K562 (cell line): ENCODE measurements at regions not wholly inside any gene's neighbourhood (a gene's known extent, or its start where the extent isn't known, plus 50 kb on each side); places are given as distances from the start of the nearest gene placed in this dataset.

Source experiments
- ATAC-seq: fragments of 200-7000 bp; cut with Tn5 transposase; 3 replicates; pipeline ENCODE4 v1.9.1; 2020; ENCODE audit warnings: moderate library complexity
- BruUV-seq: library from RNA; stranded (reverse); fragments of 400-500 nt; replicated peaks from 2 replicates; lab custom pipeline; 2021; lab: Mats Ljungman, UMichigan
- CTCF ChIA-PET: fragments of 300-600 bp; formaldehyde crosslinking; extraction: SDS; loops from one replicate; lab custom pipeline; 2021; ENCODE audit warnings: low intra/inter-chr PET ratio; lab: Yijun Ruan, JAX
- POLR2A ChIA-PET: fragments of 300-600, 350-650 bp; sonication (Branson Sonifier 250); formaldehyde crosslinking; extraction: SDS; loops from one replicate; lab custom pipeline; 2021; ENCODE audit warnings: antibody characterized with exemption, inconsistent platforms; lab: Yijun Ruan, JAX
- DNase-seq, 4 experiments: peaks; one replicate each; pipeline versions ENCODE4 v3.0.0 to v3.0.0-alpha.2; 2011 to 2018; ENCODE audit warnings: low spot score in 3 of 4, mixed read lengths in 3 of 4; ENCODE audit errors: extremely low read depth in 1 of 4
- FAIRE-seq: peaks from 2 replicates; lab custom pipeline; 2011; peaks lifted over from hg19 to GRCh38; lab: Jason Lieb, UNC
- H2AFZ ChIP-seq: 2 replicates; pipeline ENCODE4 v1.6.0; 2011; ENCODE audit warnings: low read depth, low read length, control low read depth, inconsistent platforms
- H3K27ac ChIP-seq: fragments of 200-600 bp; 3 replicates; pipeline ENCODE4 v1.8.0; 2011; ENCODE audit warnings: low read depth, mild to moderate bottlenecking, control low read depth, inconsistent platforms, low read length, moderate library complexity, mixed read lengths; ENCODE audit errors: extremely low read depth
- H3K27me3 ChIP-seq, 2 experiments: fragments of 300-600 bp in 1 of 2; 2 replicates in 1 of 2; 3 replicates in 1 of 2; pipeline versions ENCODE4 v1.6.0 to v1.8.0; 2011; ENCODE audit warnings: inconsistent platforms in 2 of 2, low read length in 2 of 2, mild to moderate bottlenecking in 1 of 2, mixed read lengths in 1 of 2, moderate library complexity in 1 of 2; ENCODE audit not compliant: control insufficient read depth in 2 of 2, insufficient read depth in 2 of 2
- H3K36me3 ChIP-seq: fragments of 300-600 bp; 3 replicates; pipeline ENCODE4 v1.8.0; 2011; ENCODE audit warnings: mild to moderate bottlenecking, low read length, inconsistent platforms; ENCODE audit not compliant: control insufficient read depth, insufficient read depth
- H3K4me1 ChIP-seq, 2 experiments: fragments of 200-600 bp in 1 of 2; replicated peaks in 1 of 2; 2 replicates in 1 of 2; 3 replicates in 1 of 2; pipeline versions ENCODE4 v1.5.1 to v1.8.0; 2011; ENCODE audit warnings: inconsistent platforms in 2 of 2, low read length in 2 of 2, mild to moderate bottlenecking in 1 of 2, mixed read lengths in 1 of 2, moderate library complexity in 1 of 2; ENCODE audit not compliant: control insufficient read depth in 2 of 2, insufficient read depth in 2 of 2
- H3K4me2 ChIP-seq: 2 replicates; pipeline ENCODE4 v1.6.1; 2011; ENCODE audit warnings: low read length, control low read depth, inconsistent platforms, mixed read lengths; ENCODE audit not compliant: insufficient read depth
- H3K4me3 ChIP-seq: fragments of 200-600 bp; sonication (generic), shearing (Covaris generic); 2 replicates; pipeline ENCODE4 v1.5.1; 2016; ENCODE audit warnings: control low read depth, inconsistent platforms
- H3K79me2 ChIP-seq: fragments of 200-600 bp; 3 replicates; pipeline ENCODE4 v1.8.0; 2011; ENCODE audit warnings: low read length, inconsistent platforms; ENCODE audit not compliant: control insufficient read depth, insufficient read depth
- H3K9ac ChIP-seq, 2 experiments: 2 replicates each; pipeline versions ENCODE4 v1.6.0 to v1.6.1; 2011; ENCODE audit warnings: low read depth in 2 of 2, low read length in 2 of 2, control low read depth in 1 of 2, inconsistent platforms in 1 of 2, mild to moderate bottlenecking in 1 of 2, mixed read lengths in 1 of 2; ENCODE audit not compliant: insufficient read depth in 1 of 2
- H3K9me1 ChIP-seq: one replicate; pipeline ENCODE4 v1.6.0; 2011; ENCODE audit warnings: inconsistent platforms, mild to moderate bottlenecking, low read length, moderate library complexity; ENCODE audit not compliant: control insufficient read depth, insufficient read depth
- H3K9me3 ChIP-seq: replicated peaks from 2 replicates; pipeline ENCODE4 v1.5.1; 2011; ENCODE audit warnings: low read depth, low read length, inconsistent platforms; ENCODE audit not compliant: control insufficient read depth, insufficient read depth
- H4K20me1 ChIP-seq: replicated peaks from 2 replicates; pipeline ENCODE4 v1.6.1; 2011; ENCODE audit warnings: low read length, inconsistent platforms, mixed read lengths; ENCODE audit not compliant: control insufficient read depth, insufficient read depth
- CEBPB ChIP-seq: fragments of 450-650 bp; IDR thresholded peaks from 2 replicates; pipeline ENCODE4 v1.6.1; 2016; ENCODE audit warnings: missing genetic modification characterization, missing compliant biosample characterization
- HOXB6 ChIP-seq: fragments of 250-450 bp; sonication (Bioruptor Pico); IDR thresholded peaks from 2 replicates; pipeline ENCODE4 v1.5.1; 2022; ENCODE audit warnings: mild to moderate bottlenecking, borderline replicate concordance
- TARDBP ChIP-seq: fragments of 450-650 bp; IDR thresholded peaks from 2 replicates; pipeline ENCODE4 v1.6.1; 2016
- WGBS: fragments of 100-300 bp; shearing (Covaris generic); methylation state at CpG from one replicate; pipeline ENCODE4 v1.1.6; 2016; ENCODE audit warnings: low coverage, mixed read lengths; ENCODE audit not compliant: insufficient coverage; ENCODE audit errors: missing lambda C conversion rate; 5-methylcytosine and 5-hydroxymethylcytosine counted together
- in situ Hi-C: fragments of 300-500 bp; cut with MboI; formaldehyde crosslinking; loops from 4 replicates; pipeline ENCODE4 v1.15.0; 2018; ENCODE audit warnings: inconsistent platforms, mixed read lengths
- intact Hi-C: fragments of 100-400 bp; cut with micrococcal nuclease; formaldehyde crosslinking; loops from 2 replicates; pipeline ENCODE4 v1.14.2; 2022
- TF ChIP-seq, protein P1 (sequence below), 2 experiments: fragments of 450-650 bp; IDR thresholded peaks; 2 replicates each; pipeline ENCODE4 v1.6.1; 2018; ENCODE audit warnings: mild to moderate bottlenecking in 2 of 2, low read depth in 1 of 2; ENCODE audit not compliant: partially characterized antibody in 2 of 2

DNA sequence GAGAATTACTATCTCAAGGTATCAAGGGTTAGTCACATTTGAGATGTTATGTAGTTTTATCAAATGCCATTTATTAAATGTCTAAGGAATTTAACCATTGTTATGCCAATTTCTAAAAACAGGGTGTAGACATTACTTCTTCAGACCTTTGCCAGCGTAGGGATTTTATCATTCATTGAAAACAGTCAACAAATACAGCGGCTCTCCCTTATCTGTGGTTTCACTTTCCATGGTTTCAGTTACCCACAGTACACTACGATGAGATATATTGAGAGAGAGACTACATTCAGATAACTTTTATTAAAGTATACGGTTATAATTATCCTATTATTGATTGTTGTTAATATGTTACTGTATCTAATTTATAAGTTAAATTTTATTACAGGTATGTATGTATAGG is 234.7 kb downstream of the TMX3 start:
- H3K4me1 ChIP-seq = no peaks in the 10 kb centered on the region
- POLR2A ChIA-PET = no interaction called here
- no peaks in the 10 kb centered on the region for H3K79me2 ChIP-seq
- TF ChIP-seq CEBPB (tag) (no peak), HOXB6 (CRISPR knock-in tag) (no peak), TARDBP (no peak)
- TF ChIP-seq, protein P1, sequence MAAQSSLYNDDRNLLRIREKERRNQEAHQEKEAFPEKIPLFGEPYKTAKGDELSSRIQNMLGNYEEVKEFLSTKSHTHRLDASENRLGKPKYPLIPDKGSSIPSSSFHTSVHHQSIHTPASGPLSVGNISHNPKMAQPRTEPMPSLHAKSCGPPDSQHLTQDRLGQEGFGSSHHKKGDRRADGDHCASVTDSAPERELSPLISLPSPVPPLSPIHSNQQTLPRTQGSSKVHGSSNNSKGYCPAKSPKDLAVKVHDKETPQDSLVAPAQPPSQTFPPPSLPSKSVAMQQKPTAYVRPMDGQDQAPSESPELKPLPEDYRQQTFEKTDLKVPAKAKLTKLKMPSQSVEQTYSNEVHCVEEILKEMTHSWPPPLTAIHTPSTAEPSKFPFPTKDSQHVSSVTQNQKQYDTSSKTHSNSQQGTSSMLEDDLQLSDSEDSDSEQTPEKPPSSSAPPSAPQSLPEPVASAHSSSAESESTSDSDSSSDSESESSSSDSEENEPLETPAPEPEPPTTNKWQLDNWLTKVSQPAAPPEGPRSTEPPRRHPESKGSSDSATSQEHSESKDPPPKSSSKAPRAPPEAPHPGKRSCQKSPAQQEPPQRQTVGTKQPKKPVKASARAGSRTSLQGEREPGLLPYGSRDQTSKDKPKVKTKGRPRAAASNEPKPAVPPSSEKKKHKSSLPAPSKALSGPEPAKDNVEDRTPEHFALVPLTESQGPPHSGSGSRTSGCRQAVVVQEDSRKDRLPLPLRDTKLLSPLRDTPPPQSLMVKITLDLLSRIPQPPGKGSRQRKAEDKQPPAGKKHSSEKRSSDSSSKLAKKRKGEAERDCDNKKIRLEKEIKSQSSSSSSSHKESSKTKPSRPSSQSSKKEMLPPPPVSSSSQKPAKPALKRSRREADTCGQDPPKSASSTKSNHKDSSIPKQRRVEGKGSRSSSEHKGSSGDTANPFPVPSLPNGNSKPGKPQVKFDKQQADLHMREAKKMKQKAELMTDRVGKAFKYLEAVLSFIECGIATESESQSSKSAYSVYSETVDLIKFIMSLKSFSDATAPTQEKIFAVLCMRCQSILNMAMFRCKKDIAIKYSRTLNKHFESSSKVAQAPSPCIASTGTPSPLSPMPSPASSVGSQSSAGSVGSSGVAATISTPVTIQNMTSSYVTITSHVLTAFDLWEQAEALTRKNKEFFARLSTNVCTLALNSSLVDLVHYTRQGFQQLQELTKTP (IDR thresholded peaks at IDR 0.05; ENCODE audit: low read depth in 1 of 2, partially characterized antibody in 2 of 2) = no peak
- no peaks in the 10 kb centered on the region for H4K20me1 ChIP-seq
- no peaks in the 10 kb centered on the region for H3K9me3 ChIP-seq
- no peaks in the 10 kb centered on the region for H3K36me3 ChIP-seq
- no TSS peak for BruUV-seq
- H3K4me2 ChIP-seq = no peak overlapping the region
- intact Hi-C loops (no loop called here), in situ Hi-C loops (no loop called here)
- no peaks in the 10 kb centered on the region for H3K9me1 ChIP-seq
- H3K4me3 ChIP-seq = no peak overlapping the region
- WGBS = 0% methylated on average over 4 of the region's 4 CpGs
- ATAC-seq (no peak), FAIRE-seq (no peak), DNase-seq (no peak)
- no peak overlapping the region for H3K27ac ChIP-seq
- no peak overlapping the region for H2AFZ ChIP-seq
- CTCF ChIA-PET = no interaction called here
- H3K27me3 ChIP-seq = no peaks in the 10 kb centered on the region
- H3K9ac ChIP-seq = no peak overlapping the region
